SH-SY5Y (cell line): ENCODE measurements at regions not wholly inside any gene's neighbourhood (a gene's known extent, or its start where the extent isn't known, plus 50 kb on each side); places are given as distances from the start of the nearest gene placed in this dataset.

Source experiments
- GATA2 ChIP-seq: IDR thresholded peaks from 2 replicates; pipeline ENCODE4 v1.6.1; 2011; ENCODE audit warnings: mild to moderate bottlenecking, low read depth, low read length
- GATA3 ChIP-seq: IDR thresholded peaks from 2 replicates; pipeline ENCODE4 v1.6.1; 2011; ENCODE audit warnings: low read depth, mild to moderate bottlenecking, low read length, moderate library complexity

- TF ChIP-seq GATA2, result no peak
- TF ChIP-seq GATA3, result no peak
Observed at GRCh38 chr2:41079011-41079410, 627.1 kb upstream of the SLC8A1 start.
